GM23338 (cell line): ENCODE measurements at regions not wholly inside any gene's neighbourhood (a gene's known extent, or its start where the extent isn't known, plus 50 kb on each side); places are given as distances from the start of the nearest gene placed in this dataset.

Source experiments
- ATAC-seq: fragments of 200-7000 bp; cut with Tn5 transposase; 3 replicates; pipeline ENCODE4 v1.9.1; 2020
- DNase-seq: peaks from one replicate; pipeline ENCODE4 v3.0.0-alpha.2; 2015; ENCODE audit warnings: low spot score
- H2AFZ ChIP-seq: fragments of 200-600 bp; sonication (generic); 2 replicates; pipeline ENCODE4 v1.8.0; 2016; ENCODE audit warnings: antibody characterized with exemption, mild to moderate bottlenecking, moderate library complexity
- H3F3A ChIP-seq: fragments of 200-600 bp; sonication (generic); replicated peaks from 2 replicates; pipeline ENCODE4 v1.8.0; 2017; ENCODE audit warnings: antibody characterized with exemption, mixed run types, low read depth
- H3K27ac ChIP-seq: fragments of 200-600 bp; sonication (generic); 2 replicates; pipeline ENCODE4 v1.6.1; 2016; ENCODE audit warnings: low read depth
- H3K27me3 ChIP-seq: fragments of 200-600 bp; sonication (generic); 2 replicates; pipeline ENCODE4 v1.8.0; 2016; ENCODE audit warnings: mild to moderate bottlenecking, mixed run types, moderate library complexity; ENCODE audit not compliant: insufficient read depth
- H3K36me3 ChIP-seq: fragments of 200-600 bp; sonication (generic); 2 replicates; pipeline ENCODE4 v1.8.0; 2016; ENCODE audit warnings: mild to moderate bottlenecking; ENCODE audit not compliant: insufficient read depth
- H3K4me1 ChIP-seq: fragments of 200-600 bp; sonication (generic); 2 replicates; pipeline ENCODE4 v1.8.0; 2016; ENCODE audit warnings: mild to moderate bottlenecking, moderate library complexity; ENCODE audit not compliant: insufficient read depth
- H3K4me2 ChIP-seq: fragments of 200-600 bp; sonication (generic); 2 replicates; pipeline ENCODE4 v1.7.1; 2017; ENCODE audit warnings: mixed run types
- H3K4me3 ChIP-seq: fragments of 200-600 bp; sonication (generic); 2 replicates; pipeline ENCODE4 v1.6.1; 2016; ENCODE audit warnings: mixed run types
- H3K79me2 ChIP-seq: fragments of 200-600 bp; sonication (generic); replicated peaks from 2 replicates; pipeline ENCODE4 v1.8.0; 2017; ENCODE audit warnings: mild to moderate bottlenecking; ENCODE audit not compliant: insufficient read depth
- H3K9me2 ChIP-seq: fragments of 200-600 bp; sonication (generic); 2 replicates; pipeline ENCODE4 v1.8.0; 2017; ENCODE audit not compliant: insufficient read depth
- H4K20me1 ChIP-seq: fragments of 200-600 bp; sonication (generic); replicated peaks from 2 replicates; pipeline ENCODE4 v1.8.0; 2017; ENCODE audit warnings: mild to moderate bottlenecking; ENCODE audit not compliant: insufficient read depth
- H3K27ac Mint-ChIP-seq: 2 replicates; pipeline ENCODE4 v1.8.0; 2020; ENCODE audit warnings: inconsistent platforms, mild to moderate bottlenecking, moderate library complexity, mixed read lengths
- H3K27me3 Mint-ChIP-seq: 3 replicates; pipeline ENCODE4 v1.8.0; 2022; ENCODE audit warnings: low read depth, mild to moderate bottlenecking, moderate library complexity, mixed read lengths, inconsistent platforms; ENCODE audit not compliant: insufficient read depth, poor library complexity
- H3K36me3 Mint-ChIP-seq: 3 replicates; pipeline ENCODE4 v1.8.0; 2021; ENCODE audit warnings: low read depth, mild to moderate bottlenecking, inconsistent platforms, moderate library complexity, mixed read lengths
- H3K4me1 Mint-ChIP-seq: 3 replicates; pipeline ENCODE4 v1.8.0; 2020; ENCODE audit warnings: mild to moderate bottlenecking, inconsistent platforms, mixed read lengths
- H3K4me3 Mint-ChIP-seq: 3 replicates; pipeline ENCODE4 v1.8.0; 2021; ENCODE audit warnings: moderate library complexity, mild to moderate bottlenecking, inconsistent platforms, mixed read lengths
- H3K9me3 Mint-ChIP-seq: 3 replicates; pipeline ENCODE4 v1.8.0; 2020; ENCODE audit warnings: moderate library complexity, mild to moderate bottlenecking, inconsistent platforms, mixed read lengths
- CREB1 ChIP-seq: fragments of 250-450 bp; sonication (Bioruptor Pico); IDR thresholded peaks from 2 replicates; pipeline ENCODE4 v1.5.0; 2020; ENCODE audit warnings: low read depth, mild to moderate bottlenecking, moderate library complexity
- ETS1 ChIP-seq: IDR thresholded peaks from 2 replicates; pipeline ENCODE4 v1.6.1; 2016; ENCODE audit warnings: antibody characterized with exemption
- EZH2 ChIP-seq: fragments of 200-600 bp; sonication (generic); IDR thresholded peaks from one replicate; pipeline ENCODE4 v1.8.0; 2017; ENCODE audit warnings: antibody characterized with exemption, mild to moderate bottlenecking, low read depth; ENCODE audit not compliant: unreplicated experiment
- EZH2phosphoT487 ChIP-seq: fragments of 200-600 bp; sonication (generic); IDR thresholded peaks from one replicate; pipeline ENCODE4 v1.8.1; 2018; ENCODE audit warnings: antibody characterized with exemption; ENCODE audit not compliant: unreplicated experiment
- JUNB ChIP-seq: IDR thresholded peaks from one replicate; pipeline ENCODE4 v1.6.1; 2016; ENCODE audit warnings: antibody characterized with exemption; ENCODE audit not compliant: unreplicated experiment
- NANOG ChIP-seq: IDR thresholded peaks from 2 replicates; pipeline ENCODE4 v1.6.1; 2016; ENCODE audit warnings: antibody characterized with exemption, borderline replicate concordance
- POLR2AphosphoS5 ChIP-seq: IDR thresholded peaks from 2 replicates; pipeline ENCODE4 v1.6.1; 2016; ENCODE audit warnings: antibody characterized with exemption, low read depth
- REST ChIP-seq: IDR thresholded peaks from one replicate; pipeline ENCODE4 v1.6.1; 2018; ENCODE audit warnings: antibody characterized with exemption; ENCODE audit not compliant: unreplicated experiment
- STAT1 ChIP-seq: IDR thresholded peaks from one replicate; pipeline ENCODE4 v1.6.1; 2016; ENCODE audit warnings: antibody characterized with exemption; ENCODE audit not compliant: unreplicated experiment
- ZNF114 ChIP-seq: fragments of 250-450 bp; sonication (Bioruptor Pico); IDR thresholded peaks from 2 replicates; pipeline ENCODE4 v1.5.0; 2020; ENCODE audit warnings: mild to moderate bottlenecking, moderate library complexity
- ZNF331 ChIP-seq: fragments of 250-450 bp; sonication (Bioruptor Pico); IDR thresholded peaks from 2 replicates; pipeline ENCODE4 v1.5.0; 2020; ENCODE audit warnings: low read depth, mild to moderate bottlenecking, moderate library complexity
- TF ChIP-seq, protein P1 (sequence below): fragments of 250-450 bp; sonication (Bioruptor Pico); IDR thresholded peaks from 2 replicates; pipeline ENCODE4 v1.5.0; 2020; ENCODE audit warnings: mild to moderate bottlenecking, moderate library complexity
- TF ChIP-seq, protein P2 (sequence below), 2 experiments: fragments of 200-600 bp in 1 of 2; sonication (generic) in 1 of 2; conservative IDR thresholded peaks; 2 replicates each; pipeline versions ENCODE4 v1.5.1 to v1.6.1; 2016 to 2017; ENCODE audit warnings: antibody characterized with exemption in 2 of 2, low read depth in 2 of 2, mild to moderate bottlenecking in 2 of 2, moderate library complexity in 1 of 2

DNA sequence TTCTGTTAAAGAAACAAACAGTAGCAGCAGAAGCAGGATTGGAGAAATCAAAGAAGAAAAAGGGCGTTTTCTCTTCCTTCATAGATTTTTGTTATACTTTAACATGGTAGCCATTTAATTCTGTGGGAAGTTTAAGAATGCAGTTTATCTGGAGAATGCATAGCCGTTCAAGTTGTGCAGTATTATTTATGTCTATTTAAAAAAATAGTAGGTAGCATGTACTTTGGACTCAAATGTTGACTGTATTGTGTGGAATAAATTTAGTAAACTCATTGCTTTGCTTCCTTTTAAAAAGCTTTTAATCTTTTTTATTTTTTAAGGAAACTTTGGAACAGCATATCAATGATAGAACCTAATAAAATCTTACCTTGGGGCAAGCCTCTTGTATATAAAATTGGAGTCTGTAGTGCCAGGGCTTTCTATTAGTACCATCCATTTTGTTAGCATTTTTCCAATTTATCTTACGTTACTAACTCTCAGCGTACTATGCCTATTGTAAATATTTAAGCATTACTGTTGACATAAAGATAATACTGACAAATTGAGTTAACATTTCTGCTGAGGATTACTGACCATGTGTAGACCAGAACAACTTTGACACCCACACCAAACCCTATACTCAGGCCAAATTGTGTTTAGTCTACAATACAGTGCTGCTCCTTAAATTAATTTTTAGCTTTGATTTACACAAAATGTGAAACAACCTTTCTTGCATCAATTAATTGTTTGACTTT, 291.1 kb downstream of the NNT start:
- Histone ChIP-seq H3K9me2 (no peaks in the 10 kb centered on the region), H4K20me1 (no peaks in the 10 kb centered on the region), H3K27me3 (no peaks in the 10 kb centered on the region), H3K36me3 (no peaks in the 10 kb centered on the region), H3K4me3 (no peak overlapping the region), H3K79me2 (no peaks in the 10 kb centered on the region), H3K27ac (no peak overlapping the region), H3F3A (no peaks in the 10 kb centered on the region), H3K4me2 (no peak overlapping the region), H3K4me1 (no peaks in the 10 kb centered on the region), H2AFZ (no peak overlapping the region)
- Mint-ChIP-seq H3K27me3 (no peaks in the 10 kb centered on the region), H3K4me3 (no peak overlapping the region), H3K9me3 (no peaks in the 10 kb centered on the region), H3K4me1 (no peaks in the 10 kb centered on the region), H3K27ac (no peak overlapping the region), H3K36me3 (no peaks in the 10 kb centered on the region)
- ATAC-seq, result no peak
- DNase-seq, result no peak
- TF ChIP-seq REST (no peak), JUNB (no peak), EZH2 (no peak), EZH2phosphoT487 (no peak), ZNF331 (no peak), STAT1 (no peak), ZNF114 (CRISPR knock-in tag) (no peak), POLR2AphosphoS5 (no peak), CREB1 (CRISPR knock-in tag) (no peak), NANOG (no peak), ETS1 (no peak)
- TF ChIP-seq, protein P1, sequence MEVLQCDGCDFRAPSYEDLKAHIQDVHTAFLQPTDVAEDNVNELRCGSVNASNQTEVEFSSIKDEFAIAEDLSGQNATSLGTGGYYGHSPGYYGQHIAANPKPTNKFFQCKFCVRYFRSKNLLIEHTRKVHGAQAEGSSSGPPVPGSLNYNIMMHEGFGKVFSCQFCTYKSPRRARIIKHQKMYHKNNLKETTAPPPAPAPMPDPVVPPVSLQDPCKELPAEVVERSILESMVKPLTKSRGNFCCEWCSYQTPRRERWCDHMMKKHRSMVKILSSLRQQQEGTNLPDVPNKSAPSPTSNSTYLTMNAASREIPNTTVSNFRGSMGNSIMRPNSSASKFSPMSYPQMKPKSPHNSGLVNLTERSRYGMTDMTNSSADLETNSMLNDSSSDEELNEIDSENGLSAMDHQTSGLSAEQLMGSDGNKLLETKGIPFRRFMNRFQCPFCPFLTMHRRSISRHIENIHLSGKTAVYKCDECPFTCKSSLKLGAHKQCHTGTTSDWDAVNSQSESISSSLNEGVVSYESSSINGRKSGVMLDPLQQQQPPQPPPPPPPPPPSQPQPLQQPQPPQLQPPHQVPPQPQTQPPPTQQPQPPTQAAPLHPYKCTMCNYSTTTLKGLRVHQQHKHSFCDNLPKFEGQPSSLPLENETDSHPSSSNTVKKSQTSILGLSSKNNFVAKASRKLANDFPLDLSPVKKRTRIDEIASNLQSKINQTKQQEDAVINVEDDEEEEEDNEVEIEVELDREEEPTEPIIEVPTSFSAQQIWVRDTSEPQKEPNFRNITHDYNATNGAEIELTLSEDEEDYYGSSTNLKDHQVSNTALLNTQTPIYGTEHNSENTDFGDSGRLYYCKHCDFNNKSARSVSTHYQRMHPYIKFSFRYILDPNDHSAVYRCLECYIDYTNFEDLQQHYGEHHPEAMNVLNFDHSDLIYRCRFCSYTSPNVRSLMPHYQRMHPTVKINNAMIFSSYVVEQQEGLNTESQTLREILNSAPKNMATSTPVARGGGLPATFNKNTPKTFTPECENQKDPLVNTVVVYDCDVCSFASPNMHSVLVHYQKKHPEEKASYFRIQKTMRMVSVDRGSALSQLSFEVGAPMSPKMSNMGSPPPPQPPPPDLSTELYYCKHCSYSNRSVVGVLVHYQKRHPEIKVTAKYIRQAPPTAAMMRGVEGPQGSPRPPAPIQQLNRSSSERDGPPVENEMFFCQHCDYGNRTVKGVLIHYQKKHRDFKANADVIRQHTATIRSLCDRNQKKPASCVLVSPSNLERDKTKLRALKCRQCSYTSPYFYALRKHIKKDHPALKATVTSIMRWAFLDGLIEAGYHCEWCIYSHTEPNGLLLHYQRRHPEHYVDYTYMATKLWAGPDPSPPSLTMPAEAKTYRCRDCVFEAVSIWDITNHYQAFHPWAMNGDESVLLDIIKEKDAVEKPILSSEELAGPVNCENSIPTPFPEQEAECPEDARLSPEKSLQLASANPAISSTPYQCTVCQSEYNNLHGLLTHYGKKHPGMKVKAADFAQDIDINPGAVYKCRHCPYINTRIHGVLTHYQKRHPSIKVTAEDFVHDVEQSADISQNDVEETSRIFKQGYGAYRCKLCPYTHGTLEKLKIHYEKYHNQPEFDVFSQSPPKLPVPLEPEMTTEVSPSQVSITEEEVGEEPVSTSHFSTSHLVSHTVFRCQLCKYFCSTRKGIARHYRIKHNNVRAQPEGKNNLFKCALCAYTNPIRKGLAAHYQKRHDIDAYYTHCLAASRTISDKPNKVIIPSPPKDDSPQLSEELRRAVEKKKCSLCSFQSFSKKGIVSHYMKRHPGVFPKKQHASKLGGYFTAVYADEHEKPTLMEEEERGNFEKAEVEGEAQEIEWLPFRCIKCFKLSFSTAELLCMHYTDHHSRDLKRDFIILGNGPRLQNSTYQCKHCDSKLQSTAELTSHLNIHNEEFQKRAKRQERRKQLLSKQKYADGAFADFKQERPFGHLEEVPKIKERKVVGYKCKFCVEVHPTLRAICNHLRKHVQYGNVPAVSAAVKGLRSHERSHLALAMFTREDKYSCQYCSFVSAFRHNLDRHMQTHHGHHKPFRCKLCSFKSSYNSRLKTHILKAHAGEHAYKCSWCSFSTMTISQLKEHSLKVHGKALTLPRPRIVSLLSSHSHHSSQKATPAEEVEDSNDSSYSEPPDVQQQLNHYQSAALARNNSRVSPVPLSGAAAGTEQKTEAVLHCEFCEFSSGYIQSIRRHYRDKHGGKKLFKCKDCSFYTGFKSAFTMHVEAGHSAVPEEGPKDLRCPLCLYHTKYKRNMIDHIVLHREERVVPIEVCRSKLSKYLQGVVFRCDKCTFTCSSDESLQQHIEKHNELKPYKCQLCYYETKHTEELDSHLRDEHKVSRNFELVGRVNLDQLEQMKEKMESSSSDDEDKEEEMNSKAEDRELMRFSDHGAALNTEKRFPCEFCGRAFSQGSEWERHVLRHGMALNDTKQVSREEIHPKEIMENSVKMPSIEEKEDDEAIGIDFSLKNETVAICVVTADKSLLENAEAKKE (CRISPR knock-in tag), result no peak
- TF ChIP-seq, protein P2, sequence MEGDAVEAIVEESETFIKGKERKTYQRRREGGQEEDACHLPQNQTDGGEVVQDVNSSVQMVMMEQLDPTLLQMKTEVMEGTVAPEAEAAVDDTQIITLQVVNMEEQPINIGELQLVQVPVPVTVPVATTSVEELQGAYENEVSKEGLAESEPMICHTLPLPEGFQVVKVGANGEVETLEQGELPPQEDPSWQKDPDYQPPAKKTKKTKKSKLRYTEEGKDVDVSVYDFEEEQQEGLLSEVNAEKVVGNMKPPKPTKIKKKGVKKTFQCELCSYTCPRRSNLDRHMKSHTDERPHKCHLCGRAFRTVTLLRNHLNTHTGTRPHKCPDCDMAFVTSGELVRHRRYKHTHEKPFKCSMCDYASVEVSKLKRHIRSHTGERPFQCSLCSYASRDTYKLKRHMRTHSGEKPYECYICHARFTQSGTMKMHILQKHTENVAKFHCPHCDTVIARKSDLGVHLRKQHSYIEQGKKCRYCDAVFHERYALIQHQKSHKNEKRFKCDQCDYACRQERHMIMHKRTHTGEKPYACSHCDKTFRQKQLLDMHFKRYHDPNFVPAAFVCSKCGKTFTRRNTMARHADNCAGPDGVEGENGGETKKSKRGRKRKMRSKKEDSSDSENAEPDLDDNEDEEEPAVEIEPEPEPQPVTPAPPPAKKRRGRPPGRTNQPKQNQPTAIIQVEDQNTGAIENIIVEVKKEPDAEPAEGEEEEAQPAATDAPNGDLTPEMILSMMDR (conservative IDR thresholded peaks at IDR 0.05; ENCODE audit: low read depth in 2 of 2), result no peak
